ENCODE measurements at regions not wholly inside any gene's neighbourhood (a gene's known extent, or its start where the extent isn't known, plus 50 kb on each side); places are given as distances from the start of the nearest gene placed in this dataset.

DNA sequence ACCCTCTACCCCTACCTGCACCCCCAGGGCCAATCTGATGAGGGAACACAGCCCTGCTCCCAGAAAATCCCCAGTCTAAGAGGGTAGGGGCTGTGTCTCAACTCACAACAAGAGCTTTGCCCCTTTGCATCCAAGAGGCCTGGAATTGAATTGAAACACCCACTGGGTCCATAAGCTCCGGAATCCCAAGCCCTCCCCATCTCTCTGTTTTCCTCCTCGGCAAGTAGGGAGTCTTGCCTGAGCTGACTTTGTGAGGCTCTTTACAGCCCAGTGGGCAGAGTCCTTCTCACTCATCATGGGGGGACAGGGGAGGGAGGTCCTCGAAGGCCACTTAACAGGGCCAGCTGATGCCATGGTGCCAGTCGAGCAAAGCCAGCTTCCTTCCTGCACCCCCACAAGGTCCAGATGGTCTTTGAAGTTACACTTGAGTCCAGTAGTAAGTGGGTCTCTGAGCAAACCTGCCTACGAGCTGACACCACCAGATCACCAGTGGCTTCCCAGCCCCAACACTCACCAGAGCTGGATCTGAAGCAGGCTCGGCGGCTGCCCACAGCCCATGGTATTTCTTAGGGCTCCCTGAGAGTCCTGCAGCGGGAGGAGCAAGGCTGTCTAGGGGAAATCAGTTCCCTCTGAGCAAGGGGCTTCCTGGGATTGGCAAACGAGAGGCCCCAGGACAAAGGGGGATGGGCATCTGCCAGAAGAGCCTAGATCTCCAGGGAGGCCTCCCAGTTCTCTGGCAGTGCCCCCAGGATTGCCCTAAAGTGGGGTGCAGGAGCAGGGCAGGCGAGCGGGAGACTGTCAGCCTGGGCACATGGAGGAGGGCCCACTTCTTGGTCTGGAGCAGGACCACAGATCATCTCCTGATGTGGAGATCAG is 144.5 kb downstream of the VEGFA start:
- TF ChIP-seq, protein P1, sequence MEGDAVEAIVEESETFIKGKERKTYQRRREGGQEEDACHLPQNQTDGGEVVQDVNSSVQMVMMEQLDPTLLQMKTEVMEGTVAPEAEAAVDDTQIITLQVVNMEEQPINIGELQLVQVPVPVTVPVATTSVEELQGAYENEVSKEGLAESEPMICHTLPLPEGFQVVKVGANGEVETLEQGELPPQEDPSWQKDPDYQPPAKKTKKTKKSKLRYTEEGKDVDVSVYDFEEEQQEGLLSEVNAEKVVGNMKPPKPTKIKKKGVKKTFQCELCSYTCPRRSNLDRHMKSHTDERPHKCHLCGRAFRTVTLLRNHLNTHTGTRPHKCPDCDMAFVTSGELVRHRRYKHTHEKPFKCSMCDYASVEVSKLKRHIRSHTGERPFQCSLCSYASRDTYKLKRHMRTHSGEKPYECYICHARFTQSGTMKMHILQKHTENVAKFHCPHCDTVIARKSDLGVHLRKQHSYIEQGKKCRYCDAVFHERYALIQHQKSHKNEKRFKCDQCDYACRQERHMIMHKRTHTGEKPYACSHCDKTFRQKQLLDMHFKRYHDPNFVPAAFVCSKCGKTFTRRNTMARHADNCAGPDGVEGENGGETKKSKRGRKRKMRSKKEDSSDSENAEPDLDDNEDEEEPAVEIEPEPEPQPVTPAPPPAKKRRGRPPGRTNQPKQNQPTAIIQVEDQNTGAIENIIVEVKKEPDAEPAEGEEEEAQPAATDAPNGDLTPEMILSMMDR (conservative IDR thresholded peaks at IDR 0.05 in 1 of 2, IDR thresholded peaks at IDR 0.05 in 1 of 2; ENCODE audit: extremely low read depth in 1 of 2, insufficient read depth in 1 of 2, low read depth in 1 of 2, low read length in 2 of 2): no peak
- TF ChIP-seq EZH2 (IDR thresholded peaks at IDR 0.05; ENCODE audit: borderline replicate concordance, low read length): no peak
